Mesendoderm (in vitro differentiated cells): ENCODE measurements at regions not wholly inside any gene's neighbourhood (a gene's known extent, or its start where the extent isn't known, plus 50 kb on each side); places are given as distances from the start of the nearest gene placed in this dataset.

Experiments used
- DNase-seq: peaks from one replicate; pipeline ENCODE4 v3.0.0; 2013
- H2AK5ac ChIP-seq: 2 replicates; pipeline ENCODE4 v1.6.1; 2013; ENCODE audit warnings: low read length, inconsistent platforms
- H2BK120ac ChIP-seq: 2 replicates; pipeline ENCODE4 v1.6.1; 2013; ENCODE audit warnings: low read depth, mild to moderate bottlenecking, low read length, moderate library complexity, mixed read lengths
- H2BK15ac ChIP-seq: replicated peaks from 2 replicates; pipeline ENCODE4 v1.6.1; 2013; ENCODE audit warnings: low read depth, mild to moderate bottlenecking, moderate library complexity
- H2BK5ac ChIP-seq: 2 replicates; pipeline ENCODE4 v1.6.1; 2013; ENCODE audit warnings: low read length, inconsistent platforms
- H3K18ac ChIP-seq: 2 replicates; pipeline ENCODE4 v1.6.1; 2013; ENCODE audit warnings: mild to moderate bottlenecking, low read length, mixed read lengths
- H3K23ac ChIP-seq: one replicate; pipeline ENCODE4 v1.6.1; 2013; ENCODE audit warnings: low read length
- H3K27ac ChIP-seq: 2 replicates; pipeline ENCODE4 v1.5.1; 2013; ENCODE audit warnings: low read depth, mild to moderate bottlenecking, inconsistent platforms, low read length, moderate library complexity
- H3K27me3 ChIP-seq: 2 replicates; pipeline ENCODE4 v1.6.1; 2013; ENCODE audit warnings: low read length, control low read depth, mild to moderate bottlenecking, inconsistent platforms; ENCODE audit not compliant: insufficient read depth, poor library complexity
- H3K36me3 ChIP-seq: 2 replicates; pipeline ENCODE4 v1.6.1; 2013; ENCODE audit warnings: low read length, inconsistent platforms; ENCODE audit not compliant: control insufficient read depth, insufficient read depth
- H3K4ac ChIP-seq: one replicate; pipeline ENCODE4 v1.6.1; 2013; ENCODE audit warnings: low read depth, mild to moderate bottlenecking, low read length, moderate library complexity
- H3K4me1 ChIP-seq: 2 replicates; pipeline ENCODE4 v1.6.1; 2013; ENCODE audit warnings: low read depth, low read length, inconsistent platforms; ENCODE audit not compliant: control insufficient read depth
- H3K4me2 ChIP-seq: 2 replicates; pipeline ENCODE4 v1.6.1; 2013; ENCODE audit warnings: low read length
- H3K4me3 ChIP-seq: 2 replicates; pipeline ENCODE4 v1.5.1; 2013; ENCODE audit warnings: mild to moderate bottlenecking, low read length
- H3K56ac ChIP-seq: one replicate; pipeline ENCODE4 v1.6.1; 2013; ENCODE audit warnings: low read length
- H3K79me1 ChIP-seq: 2 replicates; pipeline ENCODE4 v1.6.1; 2013; ENCODE audit warnings: low read length, inconsistent platforms
- H3K79me2 ChIP-seq: 2 replicates; pipeline ENCODE4 v1.6.1; 2013; ENCODE audit warnings: mild to moderate bottlenecking, low read length; ENCODE audit not compliant: control insufficient read depth, insufficient read depth
- H3K9ac ChIP-seq: 2 replicates; pipeline ENCODE4 v1.6.1; 2013; ENCODE audit warnings: low read length, inconsistent platforms
- H4K5ac ChIP-seq: one replicate; pipeline ENCODE4 v1.6.1; 2013; ENCODE audit warnings: low read length
- H4K8ac ChIP-seq: one replicate; pipeline ENCODE4 v1.6.1; 2013; ENCODE audit warnings: low read depth, mild to moderate bottlenecking, control low read depth, low read length, moderate library complexity
- WGBS: extraction: QIAGEN DNeasy Blood & Tissue Kit; methylation state at CpG from one replicate; pipeline ENCODE4 v1.1.7; 2013; ENCODE audit warnings: low lambda C conversion rate, missing lambda C conversion rate; ENCODE audit not compliant: insufficient coverage; ENCODE audit errors: extremely low coverage; 5-methylcytosine and 5-hydroxymethylcytosine counted together

DNA sequence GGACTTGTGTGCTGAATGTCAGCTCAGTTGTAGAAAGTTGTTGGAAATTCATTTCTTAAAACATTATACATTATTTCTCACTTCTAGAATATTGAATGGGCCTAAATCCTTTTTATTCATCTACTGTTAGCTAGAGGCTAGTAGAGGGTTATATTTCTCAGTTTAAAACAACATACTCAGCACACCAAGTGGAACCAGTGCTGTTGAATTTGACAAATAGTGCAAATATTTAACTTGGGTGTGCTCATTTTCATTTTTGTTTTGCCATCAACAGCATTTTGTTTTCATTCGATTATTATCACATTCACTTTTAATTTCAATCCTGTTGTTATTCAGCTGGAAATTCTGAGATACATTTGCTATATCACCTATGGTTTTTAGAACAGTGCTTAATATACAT lies 269.4 kb upstream of the PEX5L start:
- Histone ChIP-seq H3K79me2 (no peaks in the 10 kb centered on the region), H3K18ac (no peak overlapping the region), H2BK5ac (no peak overlapping the region), H4K5ac (no peak overlapping the region), H3K56ac (no peak overlapping the region), H3K27ac (no peak overlapping the region), H3K27me3 (no peaks in the 10 kb centered on the region), H2BK15ac (no peak overlapping the region), H3K23ac (no peak overlapping the region), H3K4me2 (no peak overlapping the region), H3K9ac (no peak overlapping the region), H2BK120ac (no peak overlapping the region), H3K36me3 (no peaks in the 10 kb centered on the region), H3K4me3 (no peak overlapping the region), H3K79me1 (no peaks in the 10 kb centered on the region), H2AK5ac (no peak overlapping the region), H3K4me1 (no peaks in the 10 kb centered on the region), H4K8ac (no peak overlapping the region), H3K4ac (no peak overlapping the region)
- WGBS, result no CpG with 5 or more reads among the region's 1 CpG
- DNase-seq, result no peak

DNA sequence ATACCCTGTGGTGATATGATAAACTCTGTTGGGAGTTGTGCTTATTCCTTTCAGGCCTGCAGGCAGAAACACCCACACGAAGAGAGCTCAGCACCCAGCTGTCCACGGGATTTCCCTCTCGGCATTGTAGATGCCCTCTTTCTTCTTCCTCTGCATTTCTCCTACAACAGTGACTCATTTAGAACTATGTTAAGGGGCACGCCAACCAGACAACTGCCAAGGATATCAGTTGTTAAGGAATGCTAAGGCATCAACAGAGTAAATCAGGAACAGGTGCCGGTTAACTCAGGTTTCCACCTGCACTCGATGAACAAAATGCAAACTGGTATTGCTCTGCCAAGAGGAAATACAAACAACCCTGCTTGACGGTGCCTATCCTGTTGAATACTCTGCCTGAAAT lies 270.0 kb upstream of the PEX5L start:
- no peak overlapping the region for H3K9ac ChIP-seq

DNA sequence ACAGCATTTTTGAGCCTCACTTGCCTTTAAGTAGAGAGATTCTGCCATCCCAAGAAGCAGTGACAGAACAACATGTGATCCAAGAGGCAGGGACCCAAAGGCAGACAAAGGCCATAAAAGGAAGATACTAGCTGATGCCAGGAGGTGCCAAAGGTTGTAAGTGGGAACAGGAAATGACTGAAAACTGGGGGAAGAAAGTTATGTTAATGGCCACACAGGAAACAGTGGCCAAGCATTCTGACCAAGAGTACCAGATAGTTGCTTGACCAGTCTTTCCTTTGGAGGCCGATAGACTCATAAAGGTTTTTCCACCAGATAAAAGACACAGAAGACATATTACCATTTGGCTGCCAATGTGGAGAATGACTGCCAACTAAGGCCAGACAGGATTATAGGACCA lies 274.5 kb upstream of the PEX5L start:
- Histone ChIP-seq H4K8ac (no peak overlapping the region), H3K79me2 (no peaks in the 10 kb centered on the region), H2BK15ac (no peak overlapping the region), H2BK120ac (no peak overlapping the region), H2AK5ac (no peak overlapping the region), H3K9ac (no peak overlapping the region), H3K18ac (no peak overlapping the region), H3K4me3 (no peak overlapping the region), H3K23ac (no peak overlapping the region), H3K27me3 (no peaks in the 10 kb centered on the region), H2BK5ac (no peak overlapping the region), H3K4ac (no peak overlapping the region), H3K36me3 (no peaks in the 10 kb centered on the region), H4K5ac (no peak overlapping the region), H3K4me1 (no peaks in the 10 kb centered on the region), H3K79me1 (no peaks in the 10 kb centered on the region), H3K56ac (no peak overlapping the region), H3K27ac (no peak overlapping the region), H3K4me2 (no peak overlapping the region)
- peak; percentile 8 for DNase-seq
- WGBS, result no CpG with 5 or more reads among the region's 1 CpG

More for the DNA sequence above, 270.0 kb upstream of the PEX5L start:
- no peaks in the 10 kb centered on the region for H3K4me1 ChIP-seq
- no CpG with 5 or more reads among the region's 7 CpGs for WGBS
- DNase-seq, result no peak
- H2AK5ac ChIP-seq, result no peak overlapping the region
- H3K18ac ChIP-seq, result no peak overlapping the region
- no peak overlapping the region for H4K5ac ChIP-seq
- H3K4me2 ChIP-seq, result no peak overlapping the region
- H3K79me1 ChIP-seq, result no peaks in the 10 kb centered on the region
- H3K4me3 ChIP-seq, result no peak overlapping the region
- H3K4ac ChIP-seq, result no peak overlapping the region
- H2BK120ac ChIP-seq, result no peak overlapping the region
- no peaks in the 10 kb centered on the region for H3K27me3 ChIP-seq
- H3K56ac ChIP-seq, result no peak overlapping the region
- no peak overlapping the region for H3K27ac ChIP-seq
- H3K36me3 ChIP-seq, result no peaks in the 10 kb centered on the region
- H2BK5ac ChIP-seq, result no peak overlapping the region
- H4K8ac ChIP-seq, result no peak overlapping the region
- H3K79me2 ChIP-seq, result no peaks in the 10 kb centered on the region
- no peak overlapping the region for H3K23ac ChIP-seq
- no peak overlapping the region for H2BK15ac ChIP-seq

DNA sequence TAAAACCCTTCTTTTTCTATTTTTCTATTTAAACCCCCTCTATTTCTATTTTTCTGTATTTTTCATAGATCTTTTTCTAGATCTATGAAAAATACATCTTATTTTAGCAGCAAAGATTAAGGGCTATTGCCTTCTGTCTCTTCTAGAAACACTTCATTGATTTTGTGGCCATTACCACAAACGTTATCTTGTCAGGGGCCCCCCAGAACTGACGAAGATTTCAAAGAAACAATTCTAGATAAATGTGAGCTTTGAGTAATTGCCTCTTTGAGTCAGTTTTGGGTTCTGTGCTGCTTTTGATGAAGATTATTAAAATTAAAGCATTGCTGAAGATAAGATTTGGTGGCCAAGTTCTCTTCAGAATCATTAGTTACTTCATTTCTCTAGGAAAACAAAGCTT lies 279.6 kb upstream of the PEX5L start:
- Histone ChIP-seq H3K36me3 (no peaks in the 10 kb centered on the region), H4K5ac (no peak overlapping the region), H3K79me1 (no peaks in the 10 kb centered on the region), H4K8ac (no peak overlapping the region), H3K4ac (no peak overlapping the region), H3K79me2 (no peaks in the 10 kb centered on the region), H3K27me3 (no peaks in the 10 kb centered on the region), H3K23ac (no peak overlapping the region), H3K56ac (no peak overlapping the region), H3K4me1 (no peaks in the 10 kb centered on the region), H3K4me3 (no peak overlapping the region), H2BK120ac (no peak overlapping the region), H3K27ac (no peak overlapping the region), H3K18ac (no peak overlapping the region), H3K4me2 (no peak overlapping the region), H2BK15ac (no peak overlapping the region), H2BK5ac (no peak overlapping the region), H2AK5ac (no peak overlapping the region), H3K9ac (no peak overlapping the region)
- no CpG with 5 or more reads among the region's 2 CpGs for WGBS
- no peak for DNase-seq

DNA sequence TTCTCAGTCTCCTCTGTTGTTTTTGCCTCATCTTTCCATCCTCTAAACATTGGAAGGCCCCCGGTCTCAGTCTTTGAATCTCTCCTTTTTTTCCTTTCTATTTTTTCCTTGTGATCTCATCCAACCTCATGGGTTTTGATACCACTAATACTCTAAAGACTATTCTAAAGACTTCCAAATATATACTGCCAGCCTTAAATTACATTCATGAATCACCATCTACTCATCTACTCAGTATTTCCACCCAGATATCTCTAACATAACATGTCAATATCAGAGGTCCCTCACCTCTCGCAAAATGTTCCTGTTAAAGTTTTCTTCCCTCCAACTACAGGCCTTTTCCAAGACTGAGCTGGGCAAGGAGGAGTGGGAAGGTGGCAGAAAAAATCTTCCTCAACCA lies 282.5 kb upstream of the TTC14 start:
- Histone ChIP-seq H4K8ac (no peak overlapping the region), H3K36me3 (no peaks in the 10 kb centered on the region), H3K23ac (no peak overlapping the region), H3K9ac (no peak overlapping the region), H3K79me1 (no peaks in the 10 kb centered on the region), H3K4me2 (no peak overlapping the region), H3K79me2 (no peaks in the 10 kb centered on the region), H4K5ac (no peak overlapping the region), H3K4me1 (no peaks in the 10 kb centered on the region), H3K4ac (no peak overlapping the region), H3K4me3 (no peak overlapping the region), H3K56ac (no peak overlapping the region), H2BK120ac (no peak overlapping the region), H2AK5ac (no peak overlapping the region), H3K27ac (no peak overlapping the region), H2BK5ac (no peak overlapping the region), H3K27me3 (no peaks in the 10 kb centered on the region), H2BK15ac (no peak overlapping the region), H3K18ac (no peak overlapping the region)
- no peak for DNase-seq
- no CpG with 5 or more reads among the region's 2 CpGs for WGBS

DNA sequence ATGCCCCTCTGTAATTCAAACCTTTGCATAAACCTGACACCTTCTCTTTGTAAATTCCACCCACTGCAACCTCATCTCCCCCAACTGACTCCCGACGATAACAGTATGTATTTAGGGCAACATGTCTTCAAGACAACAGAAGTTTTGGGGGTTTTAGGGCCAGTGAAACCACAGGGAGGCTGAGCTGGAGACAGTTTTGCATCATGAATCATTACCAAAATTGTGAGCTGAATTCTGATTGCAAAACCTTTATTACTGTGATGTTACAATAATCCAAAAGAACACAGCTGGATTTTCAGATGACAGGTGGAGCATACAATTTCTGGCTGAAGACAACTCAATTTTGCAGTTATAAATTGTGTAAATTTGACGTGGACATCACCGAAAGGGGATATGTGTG lies 281.3 kb upstream of the TTC14 start:
- H2BK120ac ChIP-seq, result no peak overlapping the region
- H3K9ac ChIP-seq, result no peak overlapping the region
- H3K27ac ChIP-seq, result no peak overlapping the region
- H3K27me3 ChIP-seq, result no peaks in the 10 kb centered on the region
- no peaks in the 10 kb centered on the region for H3K79me1 ChIP-seq
- no peak overlapping the region for H3K23ac ChIP-seq
- no peak for DNase-seq
- H3K4me3 ChIP-seq, result no peak overlapping the region
- H4K8ac ChIP-seq, result no peak overlapping the region
- no peaks in the 10 kb centered on the region for H3K4me1 ChIP-seq
- no peak overlapping the region for H2BK5ac ChIP-seq
- H3K18ac ChIP-seq, result no peak overlapping the region
- H3K4ac ChIP-seq, result no peak overlapping the region
- no peak overlapping the region for H2BK15ac ChIP-seq
- no peaks in the 10 kb centered on the region for H3K36me3 ChIP-seq
- no peak overlapping the region for H2AK5ac ChIP-seq
- H3K79me2 ChIP-seq, result no peaks in the 10 kb centered on the region
- no CpG with 5 or more reads among the region's 4 CpGs for WGBS
- H3K56ac ChIP-seq, result no peak overlapping the region
- no peak overlapping the region for H4K5ac ChIP-seq
- H3K4me2 ChIP-seq, result no peak overlapping the region
